LNCAP (cell line): ENCODE measurements at regions not wholly inside any gene's neighbourhood (a gene's known extent, or its start where the extent isn't known, plus 50 kb on each side); places are given as distances from the start of the nearest gene placed in this dataset.

ENCODE experiments used
- CTCF ChIP-seq: fragments of 450-650 bp; IDR thresholded peaks from 2 replicates; pipeline ENCODE4 v1.5.1; 2017; ENCODE audit warnings: mild to moderate bottlenecking

- no peak for TF ChIP-seq CTCF
Measured at GRCh38 chr5:60497706-60498500, 202.1 kb downstream of the DEPDC1B start.

GRCh38 chr5:60495644-60496520 is 204.1 kb downstream of the DEPDC1B start:
- no peak for TF ChIP-seq CTCF

GRCh38 chr5:60494635-60495034 is 205.3 kb downstream of the DEPDC1B start:
- no peak for TF ChIP-seq CTCF

GRCh38 chr5:60494144-60494543 is 205.8 kb downstream of the DEPDC1B start:
- no peak for TF ChIP-seq CTCF

- no peak for TF ChIP-seq CTCF
Measured at GRCh38 chr5:60493372-60493771, 206.6 kb downstream of the DEPDC1B start.

GRCh38 chr5:60492958-60493357 is 207.0 kb downstream of the DEPDC1B start:
- no peak for TF ChIP-seq CTCF

GRCh38 chr5:60490597-60491166 is 209.3 kb downstream of the DEPDC1B start:
- no peak for TF ChIP-seq CTCF
